Hepatocyte (in vitro differentiated cells): ENCODE measurements at regions not wholly inside any gene's neighbourhood (a gene's known extent, or its start where the extent isn't known, plus 50 kb on each side); places are given as distances from the start of the nearest gene placed in this dataset.

Source experiments
- DNase-seq: peaks from one replicate; pipeline ENCODE4 v3.0.0-alpha.2; 2016; ENCODE audit warnings: low spot score
- H2AFZ ChIP-seq: fragments of 200-600 bp; sonication (generic); 2 replicates; pipeline ENCODE4 v1.6.0; 2016; ENCODE audit warnings: antibody characterized with exemption, mild to moderate bottlenecking
- H3K27ac ChIP-seq: fragments of 200-600 bp; sonication (generic); 2 replicates; pipeline ENCODE4 v1.5.1; 2016; ENCODE audit warnings: mild to moderate bottlenecking
- H3K27me3 ChIP-seq: fragments of 200-600 bp; sonication (generic); 2 replicates; pipeline ENCODE4 v1.6.1; 2016
- H3K36me3 ChIP-seq: fragments of 200-600 bp; sonication (generic); replicated peaks from 2 replicates; pipeline ENCODE4 v1.5.1; 2016; ENCODE audit warnings: low read depth; ENCODE audit not compliant: insufficient read depth
- H3K4me1 ChIP-seq: fragments of 200-600 bp; sonication (generic); 2 replicates; pipeline ENCODE4 v1.5.1; 2016; ENCODE audit warnings: mild to moderate bottlenecking, moderate library complexity; ENCODE audit not compliant: insufficient read depth
- H3K4me2 ChIP-seq: fragments of 200-600 bp; sonication (generic); 2 replicates; pipeline ENCODE4 v1.6.0; 2016
- H3K4me3 ChIP-seq: fragments of 200-600 bp; sonication (generic); 2 replicates; pipeline ENCODE4 v1.5.1; 2016; ENCODE audit warnings: mild to moderate bottlenecking
- H3K79me2 ChIP-seq: fragments of 200-600 bp; sonication (generic); 2 replicates; pipeline ENCODE4 v1.6.0; 2017; ENCODE audit warnings: mild to moderate bottlenecking
- H3K9me2 ChIP-seq: fragments of 200-600 bp; sonication (generic); replicated peaks from 2 replicates; pipeline ENCODE4 v1.6.0; 2017; ENCODE audit warnings: mild to moderate bottlenecking; ENCODE audit not compliant: insufficient read depth
- H3K9me3 ChIP-seq: fragments of 200-600 bp; sonication (generic); 2 replicates; pipeline ENCODE4 v1.5.1; 2016; ENCODE audit warnings: low read depth, mild to moderate bottlenecking
- H4K20me1 ChIP-seq: fragments of 200-600 bp; sonication (generic); 2 replicates; pipeline ENCODE4 v1.6.0; 2016; ENCODE audit warnings: mild to moderate bottlenecking; ENCODE audit not compliant: insufficient read depth, poor library complexity, severe bottlenecking
- EZH2 ChIP-seq: fragments of 200-600 bp; sonication (generic); IDR thresholded peaks from 2 replicates; pipeline ENCODE4 v1.6.1; 2016; ENCODE audit warnings: antibody characterized with exemption, mild to moderate bottlenecking, borderline replicate concordance
- EZH2phosphoT487 ChIP-seq: fragments of 200-600 bp; sonication (generic); IDR thresholded peaks from one replicate; pipeline ENCODE4 v1.6.1; 2018; ENCODE audit warnings: antibody characterized with exemption, mild to moderate bottlenecking, low read depth, moderate library complexity; ENCODE audit not compliant: unreplicated experiment, severe bottlenecking
- WGBS: methylation state at CpG from one replicate; pipeline ENCODE4 v1.1.6; 2016; ENCODE audit warnings: low lambda C conversion rate; ENCODE audit errors: missing lambda C conversion rate; 5-methylcytosine and 5-hydroxymethylcytosine counted together
- TF ChIP-seq, protein P1 (sequence below): fragments of 200-600 bp; sonication (generic); IDR thresholded peaks from 2 replicates; pipeline ENCODE4 v1.5.1; 2016; ENCODE audit warnings: antibody characterized with exemption, mild to moderate bottlenecking; ENCODE audit not compliant: poor library complexity

GRCh38 chr20:60313191-60313590 is 355.0 kb downstream of the CDH26 start:
- no peaks in the 10 kb centered on the region for H3K36me3 ChIP-seq
- no peak overlapping the region for H3K4me3 ChIP-seq
- no peaks in the 10 kb centered on the region for H3K9me3 ChIP-seq
- no peak for TF ChIP-seq EZH2
- TF ChIP-seq, protein P1, sequence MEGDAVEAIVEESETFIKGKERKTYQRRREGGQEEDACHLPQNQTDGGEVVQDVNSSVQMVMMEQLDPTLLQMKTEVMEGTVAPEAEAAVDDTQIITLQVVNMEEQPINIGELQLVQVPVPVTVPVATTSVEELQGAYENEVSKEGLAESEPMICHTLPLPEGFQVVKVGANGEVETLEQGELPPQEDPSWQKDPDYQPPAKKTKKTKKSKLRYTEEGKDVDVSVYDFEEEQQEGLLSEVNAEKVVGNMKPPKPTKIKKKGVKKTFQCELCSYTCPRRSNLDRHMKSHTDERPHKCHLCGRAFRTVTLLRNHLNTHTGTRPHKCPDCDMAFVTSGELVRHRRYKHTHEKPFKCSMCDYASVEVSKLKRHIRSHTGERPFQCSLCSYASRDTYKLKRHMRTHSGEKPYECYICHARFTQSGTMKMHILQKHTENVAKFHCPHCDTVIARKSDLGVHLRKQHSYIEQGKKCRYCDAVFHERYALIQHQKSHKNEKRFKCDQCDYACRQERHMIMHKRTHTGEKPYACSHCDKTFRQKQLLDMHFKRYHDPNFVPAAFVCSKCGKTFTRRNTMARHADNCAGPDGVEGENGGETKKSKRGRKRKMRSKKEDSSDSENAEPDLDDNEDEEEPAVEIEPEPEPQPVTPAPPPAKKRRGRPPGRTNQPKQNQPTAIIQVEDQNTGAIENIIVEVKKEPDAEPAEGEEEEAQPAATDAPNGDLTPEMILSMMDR, result no peak
- no peak for TF ChIP-seq EZH2phosphoT487
- H3K9me2 ChIP-seq, result no peaks in the 10 kb centered on the region
- no peak overlapping the region for H3K4me2 ChIP-seq
- H4K20me1 ChIP-seq, result no peaks in the 10 kb centered on the region
- no peak overlapping the region for H3K27ac ChIP-seq
- H3K79me2 ChIP-seq, result no peaks in the 10 kb centered on the region
- no peaks in the 10 kb centered on the region for H3K4me1 ChIP-seq
- no peaks in the 10 kb centered on the region for H3K27me3 ChIP-seq
- 86% methylated on average over 9 of the region's 9 CpGs for WGBS
- H2AFZ ChIP-seq, result no peak overlapping the region
- DNase-seq, result no peak

DNA sequence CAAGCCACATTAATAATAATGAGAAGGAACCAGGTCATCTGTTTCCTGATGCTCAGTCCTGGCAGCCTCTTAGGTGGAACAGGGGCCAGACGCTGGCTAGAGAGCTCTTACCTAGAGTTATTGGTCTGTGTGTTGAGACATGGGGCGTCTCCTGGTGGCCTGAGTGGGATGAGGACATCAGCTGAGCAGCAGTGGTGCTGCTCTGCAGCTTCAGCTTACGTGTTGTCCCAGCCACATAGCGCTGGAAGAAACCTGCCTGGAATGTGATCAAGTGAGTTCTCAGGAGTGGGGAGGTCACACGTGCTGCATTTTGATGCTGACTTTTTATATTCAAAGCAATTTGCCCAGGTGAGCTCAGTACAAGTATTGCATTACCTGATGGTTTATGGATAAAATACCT is 355.4 kb downstream of the CDH26 start:
- H3K36me3 ChIP-seq, result no peaks in the 10 kb centered on the region
- no peaks in the 10 kb centered on the region for H3K27me3 ChIP-seq
- H3K4me2 ChIP-seq, result no peak overlapping the region
- H3K27ac ChIP-seq, result no peak overlapping the region
- no peaks in the 10 kb centered on the region for H4K20me1 ChIP-seq
- TF ChIP-seq, protein P1, result no peak
- no peaks in the 10 kb centered on the region for H3K79me2 ChIP-seq
- H3K4me1 ChIP-seq, result no peaks in the 10 kb centered on the region
- 67% methylated on average over 5 of the region's 5 CpGs for WGBS
- H3K9me3 ChIP-seq, result no peaks in the 10 kb centered on the region
- DNase-seq, result no peak
- H2AFZ ChIP-seq, result no peak overlapping the region
- no peak overlapping the region for H3K4me3 ChIP-seq
- no peaks in the 10 kb centered on the region for H3K9me2 ChIP-seq

- Histone ChIP-seq H3K9me2 (no peaks in the 10 kb centered on the region), H3K27me3 (no peaks in the 10 kb centered on the region), H3K27ac (no peak overlapping the region), H3K4me1 (no peaks in the 10 kb centered on the region), H3K4me3 (no peak overlapping the region), H3K36me3 (no peaks in the 10 kb centered on the region), H3K79me2 (no peaks in the 10 kb centered on the region), H4K20me1 (no peaks in the 10 kb centered on the region), H3K9me3 (no peaks in the 10 kb centered on the region), H3K4me2 (no peak overlapping the region), H2AFZ (no peak overlapping the region)
- no peak for DNase-seq
- 82% methylated on average over 3 of the region's 3 CpGs for WGBS
- no peak for TF ChIP-seq EZH2phosphoT487
- TF ChIP-seq, protein P1, result no peak
- TF ChIP-seq EZH2, result no peak
Observed at GRCh38 chr20:60314727-60315126, 356.5 kb downstream of the CDH26 start.
